ENCODE measurements at regions not wholly inside any gene's neighbourhood (a gene's known extent, or its start where the extent isn't known, plus 50 kb on each side); places are given as distances from the start of the nearest gene placed in this dataset.
A peak's percentile ranks its signal among the peaks of the same experiment; 100 is the strongest.
"Not testable (repeated sequence)": the region's sequence is repeated elsewhere in the genome, so short reads cannot be mapped to it uniquely, and the experiment has no call there.

- Histone ChIP-seq H3K4me3 (ENCODE audit: insufficient read depth in 1 of 2, low read depth in 1 of 2, low read length in 2 of 2) (peak overlapping the region in 1 of 2 experiments; percentile 98), H3K9ac (ENCODE audit: low read length) (peak overlapping the region; percentile 99), H3K23ac (ENCODE audit: low read length in 2 of 2) (peak overlapping the region in 1 of 2 experiments; percentile 70), H3K4me2 (ENCODE audit: low read length, poor library complexity, severe bottlenecking) (peak overlapping the region; percentile 77), H3K36me3 (ENCODE audit: control insufficient read depth in 1 of 2, insufficient read depth in 2 of 2, low read depth in 1 of 2, low read length in 2 of 2) (peaks cover 19 to 30% of the 10 kb centered on the region in 2 experiments), H3K14ac (ENCODE audit: low read length in 2 of 2) (peak overlapping the region in 1 of 2 experiments; percentile 82)
- not testable (repeated sequence) for H3K9me3 ChIP-seq (ENCODE audit: control insufficient read depth, low read length); H3K27ac ChIP-seq (ENCODE audit: low read length, poor library complexity, severe bottlenecking); H2BK15ac ChIP-seq (ENCODE audit: low read depth, poor library complexity, severe bottlenecking); DNase-seq; H2AFZ ChIP-seq (ENCODE audit: low read depth, low read length); H2AK5ac ChIP-seq (ENCODE audit: low read length, severe bottlenecking); H3K79me1 ChIP-seq (replicated peaks; ENCODE audit: low read length, poor library complexity, severe bottlenecking); H2BK120ac ChIP-seq (ENCODE audit: low read depth, low read length); H3K27me3 ChIP-seq (ENCODE audit: control insufficient read depth in 1 of 2, insufficient read depth in 1 of 2, low read length in 2 of 2); H4K8ac ChIP-seq (ENCODE audit: low read length); H3K18ac ChIP-seq (ENCODE audit: low read depth in 1 of 2, low read length in 2 of 2); H2BK5ac ChIP-seq (ENCODE audit: low read depth, low read length, poor library complexity, severe bottlenecking); H4K91ac ChIP-seq (ENCODE audit: low read length); H3K4ac ChIP-seq (ENCODE audit: low read depth in 1 of 2, low read length in 2 of 2); H3K4me1 ChIP-seq (ENCODE audit: control insufficient read depth, insufficient read depth, low read depth, low read length); H2BK12ac ChIP-seq (ENCODE audit: low read length in 2 of 2)
- WGBS, result 95% methylated on average over 11 of the region's 12 CpGs
These were observed 51.6 kb upstream of the ZNF254 start for GRCh38 chr19:24035261-24035880.

Small RNAs in the stretch of these regions (small RNA-seq; reads per million reads assigned to genes)
- 0.86 reads per million for gene RNA5-8SP4 (ENCODE audit: low read depth)

All from mesenchymal stem cell (in vitro differentiated cells and primary cell).